ENCODE measurements at regions not wholly inside any gene's neighbourhood (a gene's known extent, or its start where the extent isn't known, plus 50 kb on each side); places are given as distances from the start of the nearest gene placed in this dataset.
"Not testable (repeated sequence)": the region's sequence is repeated elsewhere in the genome, so short reads cannot be mapped to it uniquely, and the experiment has no call there.

GRCh38 chr12:63493357-63493756, 174.9 kb downstream of the DPY19L2 start:
- not testable (repeated sequence) for TF ChIP-seq ZNF384 (IDR thresholded peaks at IDR 0.05); FOXM1 (IDR thresholded peaks at IDR 0.05; ENCODE audit: borderline replicate concordance); BHLHE40 (IDR thresholded peaks at IDR 0.05; ENCODE audit: borderline replicate concordance); HDGF (IDR thresholded peaks at IDR 0.05; ENCODE audit: borderline replicate concordance); SUZ12 (IDR thresholded peaks at IDR 0.05); SP1 (IDR thresholded peaks at IDR 0.05); PKNOX1 (IDR thresholded peaks at IDR 0.05); FOXK2 (IDR thresholded peaks at IDR 0.05); FOXA1 (IDR thresholded peaks at IDR 0.05); L3MBTL2 (conservative IDR thresholded peaks at IDR 0.05); ELF4 (IDR thresholded peaks at IDR 0.05); TARDBP (IDR thresholded peaks at IDR 0.05); LEF1 (IDR thresholded peaks at IDR 0.05; ENCODE audit: borderline replicate concordance); CTBP1 (IDR thresholded peaks at IDR 0.05; ENCODE audit: borderline replicate concordance)
